Loucy (cell line): ENCODE measurements at regions not wholly inside any gene's neighbourhood (a gene's known extent, or its start where the extent isn't known, plus 50 kb on each side); places are given as distances from the start of the nearest gene placed in this dataset.

ENCODE experiments used
- EZH2phosphoT487 ChIP-seq: fragments of 200-600 bp; IDR thresholded peaks from 2 replicates; pipeline ENCODE4 v1.6.1; 2018; ENCODE audit warnings: antibody characterized with exemption, mild to moderate bottlenecking, moderate library complexity, borderline replicate concordance
- TF ChIP-seq, protein P1 (sequence below): fragments of 200-600 bp; sonication (generic); conservative IDR thresholded peaks from 2 replicates; pipeline ENCODE4 v1.5.1; 2014; ENCODE audit warnings: mild to moderate bottlenecking, antibody characterized with exemption, low read length

DNA sequence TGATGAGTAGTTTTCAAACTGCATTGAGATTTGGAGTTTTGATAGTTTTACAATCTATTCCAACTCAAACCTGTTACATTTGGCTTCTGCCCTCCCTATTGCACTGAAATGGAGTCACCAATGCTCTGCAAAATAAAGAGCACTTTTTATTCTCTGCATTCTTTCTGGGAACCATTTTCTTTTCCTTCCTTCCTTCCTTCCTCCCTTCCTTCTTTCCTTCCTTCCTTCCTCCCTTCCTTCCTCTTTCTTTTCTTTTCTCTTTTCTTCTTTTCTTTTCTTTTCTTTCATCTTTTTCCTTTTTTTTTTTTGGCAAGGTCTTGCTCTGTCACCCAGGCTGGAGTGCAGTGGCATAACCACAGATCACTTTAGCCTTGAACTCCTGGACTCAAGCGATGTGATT, 114.2 kb downstream of the TBX19 start:
- TF ChIP-seq, protein P1, sequence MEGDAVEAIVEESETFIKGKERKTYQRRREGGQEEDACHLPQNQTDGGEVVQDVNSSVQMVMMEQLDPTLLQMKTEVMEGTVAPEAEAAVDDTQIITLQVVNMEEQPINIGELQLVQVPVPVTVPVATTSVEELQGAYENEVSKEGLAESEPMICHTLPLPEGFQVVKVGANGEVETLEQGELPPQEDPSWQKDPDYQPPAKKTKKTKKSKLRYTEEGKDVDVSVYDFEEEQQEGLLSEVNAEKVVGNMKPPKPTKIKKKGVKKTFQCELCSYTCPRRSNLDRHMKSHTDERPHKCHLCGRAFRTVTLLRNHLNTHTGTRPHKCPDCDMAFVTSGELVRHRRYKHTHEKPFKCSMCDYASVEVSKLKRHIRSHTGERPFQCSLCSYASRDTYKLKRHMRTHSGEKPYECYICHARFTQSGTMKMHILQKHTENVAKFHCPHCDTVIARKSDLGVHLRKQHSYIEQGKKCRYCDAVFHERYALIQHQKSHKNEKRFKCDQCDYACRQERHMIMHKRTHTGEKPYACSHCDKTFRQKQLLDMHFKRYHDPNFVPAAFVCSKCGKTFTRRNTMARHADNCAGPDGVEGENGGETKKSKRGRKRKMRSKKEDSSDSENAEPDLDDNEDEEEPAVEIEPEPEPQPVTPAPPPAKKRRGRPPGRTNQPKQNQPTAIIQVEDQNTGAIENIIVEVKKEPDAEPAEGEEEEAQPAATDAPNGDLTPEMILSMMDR, result no peak
- TF ChIP-seq EZH2phosphoT487, result no peak
